K562 (cell line): ENCODE measurements at regions not wholly inside any gene's neighbourhood (a gene's known extent, or its start where the extent isn't known, plus 50 kb on each side); places are given as distances from the start of the nearest gene placed in this dataset.

Experiments
- ATF4 ChIP-seq: fragments of 450-650 bp; formaldehyde crosslinking; IDR thresholded peaks from 2 replicates; pipeline ENCODE4 v1.4.0; 2022; ENCODE audit warnings: mild to moderate bottlenecking, moderate library complexity
- CAMTA2 ChIP-seq: fragments of 250-450 bp; sonication (Bioruptor Pico); conservative IDR thresholded peaks from 2 replicates; pipeline ENCODE4 v1.5.1; 2022
- CTBP1 ChIP-seq: fragments of 450-650 bp; IDR thresholded peaks from 2 replicates; pipeline ENCODE4 v1.6.1; 2016; ENCODE audit warnings: borderline replicate concordance
- FOXJ2 ChIP-seq: fragments of 200-800 bp; sonication (Bioruptor generic); IDR thresholded peaks from 2 replicates; pipeline ENCODE4 v1.6.1; 2016; ENCODE audit warnings: missing genetic modification characterization, missing compliant biosample characterization
- KDM4B ChIP-seq, 2 experiments: fragments of 450-650 bp in 1 of 2; sonication (generic) in 1 of 2; IDR thresholded peaks; 2 replicates each; pipeline ENCODE4 v1.6.1; 2016 to 2017; ENCODE audit warnings: borderline replicate concordance in 2 of 2, antibody characterized with exemption in 1 of 2, low read depth in 1 of 2, mild to moderate bottlenecking in 1 of 2
- LCOR ChIP-seq: sonication (generic); formaldehyde crosslinking; IDR thresholded peaks from 2 replicates; pipeline ENCODE4 v1.8.0; 2022; ENCODE audit warnings: mild to moderate bottlenecking, missing genetic modification reagents
- MAZ ChIP-seq, 2 experiments: fragments of 450-650 bp in 1 of 2; sonication (generic) in 1 of 2; formaldehyde crosslinking; IDR thresholded peaks in 1 of 2; conservative IDR thresholded peaks in 1 of 2; 2 replicates each; pipeline versions ENCODE4 v1.4.0 to v1.5.0; 2020; ENCODE audit warnings: mild to moderate bottlenecking in 1 of 2, missing genetic modification reagents in 1 of 2
- MXD1 ChIP-seq: fragments of 250-450 bp; sonication (Bioruptor Pico); IDR thresholded peaks from 2 replicates; pipeline ENCODE4 v1.8.0; 2021; ENCODE audit warnings: borderline replicate concordance, mild to moderate bottlenecking, moderate library complexity; ENCODE audit not compliant: poor library complexity, severe bottlenecking
- MYC ChIP-seq, 2 experiments: fragments of 250-450 bp in 1 of 2; sonication (Bioruptor Pico) in 1 of 2; IDR thresholded peaks; 2 replicates each; pipeline versions ENCODE4 v1.5.1 to v1.6.1; 2012 to 2021; ENCODE audit warnings: low read depth in 2 of 2, borderline replicate concordance in 1 of 2, improper control_type of control experiment in 1 of 2, low read length in 1 of 2, mild to moderate bottlenecking in 1 of 2, moderate library complexity in 1 of 2
- NBN ChIP-seq: fragments of 450-650 bp; IDR thresholded peaks from 2 replicates; pipeline ENCODE4 v1.6.1; 2016; ENCODE audit warnings: low read depth, mild to moderate bottlenecking
- NUFIP1 ChIP-seq: fragments of 450-650 bp; IDR thresholded peaks from 2 replicates; pipeline ENCODE4 v1.6.1; 2018; ENCODE audit not compliant: partially characterized antibody
- RBM15 ChIP-seq: fragments of 200-400 bp; formaldehyde crosslinking; IDR thresholded peaks from 2 replicates; pipeline ENCODE4 v1.6.1; 2018; ENCODE audit warnings: mild to moderate bottlenecking, low read length, moderate library complexity; ENCODE audit not compliant: insufficient read depth
- SLC30A9 ChIP-seq: fragments of 250-450 bp; sonication (Bioruptor Pico); IDR thresholded peaks from 2 replicates; pipeline ENCODE4 v1.8.0; 2022; ENCODE audit warnings: mild to moderate bottlenecking, moderate library complexity
- TAF7 ChIP-seq: fragments of 450-650 bp; IDR thresholded peaks from 2 replicates; pipeline ENCODE4 v1.6.1; 2016; ENCODE audit warnings: missing genetic modification characterization, missing compliant biosample characterization
- TEAD2 ChIP-seq: fragments of 450-650 bp; IDR thresholded peaks from 2 replicates; pipeline ENCODE4 v1.6.1; 2016; ENCODE audit warnings: missing genetic modification characterization, control low read depth, missing compliant biosample characterization
- XRCC3 ChIP-seq: fragments of 450-650 bp; IDR thresholded peaks from 2 replicates; pipeline ENCODE4 v1.6.1; 2017; ENCODE audit warnings: mild to moderate bottlenecking, moderate library complexity
- ZNF407 ChIP-seq: fragments of 450-650 bp; IDR thresholded peaks from 2 replicates; pipeline ENCODE4 v1.6.1; 2016; ENCODE audit warnings: low read depth
- ZNF431 ChIP-seq: sonication (generic); formaldehyde crosslinking; IDR thresholded peaks from 2 replicates; pipeline ENCODE4 v1.8.0; 2022; ENCODE audit warnings: mild to moderate bottlenecking, missing genetic modification reagents
- ZNF583 ChIP-seq: fragments of 250-450 bp; sonication (Bioruptor Pico); IDR thresholded peaks from 2 replicates; pipeline ENCODE4 v1.4.0; 2020
- ZNF717 ChIP-seq: fragments of 250-450 bp; sonication (Bioruptor Pico); IDR thresholded peaks from 2 replicates; pipeline ENCODE4 v1.5.0; 2021

GRCh38 chr2:74077636-74078035 is 70.1 kb downstream of the BOLA3 start (continued):
- TF ChIP-seq ZNF407 (no peak), NUFIP1 (no peak), XRCC3 (no peak), MXD1 (CRISPR knock-in tag) (no peak), CTBP1 (peak; percentile 63; the same call in 1 of the 2 replicates), ZNF583 (CRISPR knock-in tag) (no peak), KDM4B (IDR thresholded peaks at IDR 0.05; ENCODE audit: borderline replicate concordance in 2 of 2, low read depth in 1 of 2) (no peak), CAMTA2 (CRISPR knock-in tag) (no peak), NBN (peak; percentile 46; the same call in 1 of the 2 replicates), ATF4 (CRISPR knock-in tag) (no peak), RBM15 (no peak), ZNF717 (CRISPR knock-in tag) (no peak), MYC (IDR thresholded peaks at IDR 0.05; ENCODE audit: low read depth, low read length) (peak; percentile 73), MYC (CRISPR knock-in tag; IDR thresholded peaks at IDR 0.05; ENCODE audit: borderline replicate concordance, low read depth) (no peak), SLC30A9 (no peak), ZNF431 (no peak), LCOR (CRISPR knock-in tag) (0 out of 2 replicates have a peak, but pooled peaks have one; percentile 44), FOXJ2 (no peak), TAF7 (tag) (peak; percentile 31; the same call in 1 of the 2 replicates), MAZ (CRISPR knock-in tag; conservative IDR thresholded peaks at IDR 0.05 in 1 of 2, IDR thresholded peaks at IDR 0.05 in 1 of 2) (0 out of 4 replicates have a peak, but pooled peaks of 1 of the 2 experiments have one; percentile 38), TEAD2 (tag) (peak; percentile 77)
